Trophoblast cell (in vitro differentiated cells and primary cell): ENCODE measurements at regions not wholly inside any gene's neighbourhood (a gene's known extent, or its start where the extent isn't known, plus 50 kb on each side); places are given as distances from the start of the nearest gene placed in this dataset.
A peak's percentile ranks its signal among the peaks of the same experiment; 100 is the strongest.

ENCODE experiments used
- DNase-seq, 2 donors: peaks; one replicate each; pipeline ENCODE4 v3.0.0-alpha.2; 2016
- H2AFZ ChIP-seq: 2 replicates; pipeline ENCODE4 v1.6.1; 2013; ENCODE audit warnings: low read length, moderate library complexity, mild to moderate bottlenecking; ENCODE audit not compliant: insufficient read depth, poor library complexity
- H2AK5ac ChIP-seq: 2 replicates; pipeline ENCODE4 v1.6.1; 2013; ENCODE audit warnings: mild to moderate bottlenecking, low read length
- H2BK120ac ChIP-seq: 2 replicates; pipeline ENCODE4 v1.6.1; 2013; ENCODE audit warnings: low read length, mild to moderate bottlenecking, moderate library complexity; ENCODE audit not compliant: insufficient read depth, poor library complexity
- H2BK12ac ChIP-seq: 2 replicates; pipeline ENCODE4 v1.6.1; 2013; ENCODE audit warnings: mild to moderate bottlenecking, low read length, moderate library complexity
- H2BK5ac ChIP-seq: 2 replicates; pipeline ENCODE4 v1.6.1; 2013; ENCODE audit warnings: low read length, low read depth, moderate library complexity, mild to moderate bottlenecking; ENCODE audit not compliant: poor library complexity
- H3K14ac ChIP-seq: 2 replicates; pipeline ENCODE4 v1.6.1; 2013; ENCODE audit warnings: mild to moderate bottlenecking, low read length
- H3K18ac ChIP-seq: 2 replicates; pipeline ENCODE4 v1.6.1; 2013; ENCODE audit warnings: mild to moderate bottlenecking, low read length
- H3K23ac ChIP-seq: 2 replicates; pipeline ENCODE4 v1.6.1; 2013; ENCODE audit warnings: low read length
- H3K27ac ChIP-seq: 2 replicates; pipeline ENCODE4 v1.5.1; 2013; ENCODE audit warnings: low read depth, mild to moderate bottlenecking, inconsistent platforms, low read length, moderate library complexity
- H3K27me3 ChIP-seq: 2 replicates; pipeline ENCODE4 v1.6.1; 2013; ENCODE audit warnings: inconsistent platforms, mild to moderate bottlenecking, low read length, moderate library complexity; ENCODE audit not compliant: insufficient read depth
- H3K36me3 ChIP-seq, 2 experiments: 1 replicate in 1 of 2; 2 replicates in 1 of 2; pipeline ENCODE4 v1.6.1; 2013; ENCODE audit warnings: low read length in 2 of 2, mild to moderate bottlenecking in 2 of 2, moderate library complexity in 1 of 2; ENCODE audit not compliant: insufficient read depth in 2 of 2, control insufficient read depth in 1 of 2
- H3K4ac ChIP-seq: 2 replicates; pipeline ENCODE4 v1.6.1; 2013; ENCODE audit warnings: low read depth, mild to moderate bottlenecking, low read length, moderate library complexity
- H3K4me1 ChIP-seq, 2 experiments: 1 replicate in 1 of 2; 2 replicates in 1 of 2; pipeline ENCODE4 v1.6.1; 2013; ENCODE audit warnings: low read length in 2 of 2, mild to moderate bottlenecking in 2 of 2, moderate library complexity in 1 of 2; ENCODE audit not compliant: insufficient read depth in 2 of 2, control insufficient read depth in 1 of 2
- H3K4me2 ChIP-seq: 2 replicates; pipeline ENCODE4 v1.6.1; 2013; ENCODE audit warnings: inconsistent platforms, mild to moderate bottlenecking, low read length, moderate library complexity
- H3K4me3 ChIP-seq: 2 replicates; pipeline ENCODE4 v1.5.1; 2013; ENCODE audit warnings: mild to moderate bottlenecking, low read depth, low read length, inconsistent platforms
- H3K79me1 ChIP-seq: one replicate; pipeline ENCODE4 v1.6.1; 2013; ENCODE audit warnings: low read length
- H3K79me2 ChIP-seq: 2 replicates; pipeline ENCODE4 v1.6.1; 2013; ENCODE audit warnings: low read length, mild to moderate bottlenecking; ENCODE audit not compliant: control insufficient read depth, insufficient read depth, poor library complexity
- H3K9ac ChIP-seq: 2 replicates; pipeline ENCODE4 v1.6.1; 2013; ENCODE audit warnings: mild to moderate bottlenecking, low read length
- H3K9me3 ChIP-seq: 2 replicates; pipeline ENCODE4 v1.6.1; 2013; ENCODE audit warnings: low read depth, mild to moderate bottlenecking, control low read depth, inconsistent platforms, low read length; ENCODE audit not compliant: insufficient read depth
- H4K12ac ChIP-seq: 2 replicates; pipeline ENCODE4 v1.6.1; 2013; ENCODE audit warnings: low read depth, mild to moderate bottlenecking, low read length, moderate library complexity
- H4K8ac ChIP-seq: 2 replicates; pipeline ENCODE4 v1.6.1; 2013; ENCODE audit warnings: low read depth, mild to moderate bottlenecking, low read length, moderate library complexity
- H4K91ac ChIP-seq: one replicate; pipeline ENCODE4 v1.6.1; 2013; ENCODE audit warnings: low read depth, mild to moderate bottlenecking, low read length, moderate library complexity
- WGBS: extraction: QIAGEN DNeasy Blood & Tissue Kit; methylation state at CpG from one replicate; pipeline ENCODE4 v1.1.7; 2013; ENCODE audit warnings: missing lambda C conversion rate; ENCODE audit not compliant: insufficient read length, insufficient coverage; ENCODE audit errors: extremely low coverage; 5-methylcytosine and 5-hydroxymethylcytosine counted together

DNA sequence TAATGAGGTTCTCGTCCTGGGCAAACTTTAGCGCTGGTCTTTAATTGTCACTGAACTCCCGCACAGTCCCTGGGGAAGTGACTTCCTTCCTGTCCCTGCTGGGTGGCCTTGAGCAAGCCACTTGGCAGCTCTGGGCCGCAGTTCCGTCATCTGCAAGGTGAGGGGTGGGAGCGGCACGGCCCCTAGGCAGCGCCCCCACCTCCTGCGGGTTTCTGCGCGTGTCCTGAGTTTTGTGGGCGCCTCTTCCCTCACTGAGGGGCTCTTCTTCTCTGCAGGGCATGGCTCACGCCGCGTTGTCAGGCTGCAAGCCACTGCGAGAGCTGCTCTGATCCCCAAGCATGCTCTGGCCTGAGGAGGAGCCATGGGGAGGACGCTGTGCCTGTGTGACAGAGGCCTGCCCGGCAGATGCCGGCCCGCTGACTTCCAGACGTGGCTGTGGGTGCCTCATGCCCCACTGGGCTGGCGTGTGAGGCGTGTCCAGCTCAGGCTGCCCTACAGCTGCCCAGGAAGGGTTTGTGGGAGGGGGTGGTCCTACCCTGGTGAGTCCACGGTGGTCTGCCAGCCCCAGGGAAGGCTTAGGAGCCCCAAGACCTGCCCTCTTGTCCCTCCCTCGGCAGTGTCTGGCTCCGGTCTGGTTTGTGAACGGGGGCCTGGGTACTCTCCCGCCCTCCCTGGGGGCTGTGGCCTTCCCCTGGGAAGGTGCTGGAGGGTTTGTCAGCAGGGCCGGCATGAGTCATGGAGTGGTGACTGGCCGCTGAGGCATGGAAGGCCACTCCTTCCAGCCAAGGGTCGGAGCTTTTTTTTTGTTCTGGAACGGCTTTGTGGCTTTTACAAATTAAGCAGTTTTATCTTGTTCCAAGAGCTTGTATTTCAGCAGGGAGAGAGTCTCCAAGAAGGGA, 182.0 kb downstream of the SEC14L1 start:
- no CpG with 5 or more reads among the region's 32 CpGs for WGBS
- peak; percentile 94 for DNase-seq
- peak overlapping the region; percentile 4 for H2AK5ac ChIP-seq

DNA sequence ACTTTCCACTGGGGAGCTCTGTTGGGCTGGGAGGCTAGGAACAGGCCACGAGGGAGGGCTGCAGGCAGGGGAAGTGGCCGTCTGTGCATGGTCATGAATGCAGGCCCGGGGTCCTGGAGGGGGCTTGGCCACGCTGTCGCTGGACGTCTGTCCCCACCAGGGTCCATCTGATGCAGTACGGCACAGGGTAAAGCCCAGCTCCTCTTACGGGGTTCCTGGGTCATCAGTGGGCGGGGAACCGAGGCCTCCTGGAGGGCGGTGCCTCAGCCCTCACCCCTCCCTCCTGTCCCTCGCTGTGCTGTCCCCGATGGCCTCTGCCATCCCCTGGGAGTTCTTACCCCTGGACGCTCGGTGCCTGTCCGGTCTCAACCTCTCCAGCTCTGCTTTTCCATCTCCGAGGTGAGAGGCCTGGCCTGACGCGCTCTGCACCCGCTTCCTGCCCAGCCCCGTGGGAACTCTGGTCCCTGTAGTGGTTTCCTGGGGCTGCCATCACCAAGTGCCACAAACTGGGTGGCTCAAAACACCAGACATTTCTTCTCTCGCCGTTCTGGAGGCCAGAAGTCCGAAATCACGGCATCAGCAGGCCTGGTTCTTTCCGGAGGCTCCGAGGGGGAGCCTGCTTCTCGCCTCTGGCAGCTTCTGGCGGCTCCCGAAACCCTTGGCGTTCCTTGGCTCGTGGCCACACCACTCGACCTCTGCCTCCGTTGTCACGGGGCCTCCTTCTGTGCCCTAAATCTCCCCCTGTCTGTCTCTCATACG, 182.8 kb downstream of the SEC14L1 start:
- H3K4me1 ChIP-seq: peaks cover 48 to 54% of the 10 kb centered on the region in 2 experiments
- H2BK5ac ChIP-seq: peak overlapping the region; percentile 90
- H3K4me2 ChIP-seq: peak overlapping the region; percentile 38
- no peaks in the 10 kb centered on the region for H3K27me3 ChIP-seq
- peak overlapping the region; percentile 78 for H3K4ac ChIP-seq
- H3K23ac ChIP-seq: no peak overlapping the region
- no peaks in the 10 kb centered on the region for H3K36me3 ChIP-seq
- H4K91ac ChIP-seq: peak overlapping the region; percentile 98
- H3K14ac ChIP-seq: peak overlapping the region; percentile 97
- H3K79me2 ChIP-seq: peaks cover 16% of the 10 kb centered on the region
- peak overlapping the region; percentile 73 for H2BK12ac ChIP-seq
- peak overlapping the region; percentile 57 for H2AFZ ChIP-seq
- H3K18ac ChIP-seq: peak overlapping the region; percentile 88
- H4K12ac ChIP-seq: peak overlapping the region; percentile 61
- H3K9ac ChIP-seq: no peak overlapping the region
- peaks cover 40% of the 10 kb centered on the region for H3K79me1 ChIP-seq
- peak overlapping the region; percentile 94 for H2BK120ac ChIP-seq
- H4K8ac ChIP-seq: peak overlapping the region; percentile 88
- H3K27ac ChIP-seq: peak overlapping the region; percentile 98
- H3K4me3 ChIP-seq: no peak overlapping the region
- H2AK5ac ChIP-seq: peak overlapping the region; percentile 77
- no CpG with 5 or more reads among the region's 36 CpGs for WGBS
- DNase-seq: no peak
- H3K9me3 ChIP-seq: no peaks in the 10 kb centered on the region

More for the DNA sequence above, 182.0 kb downstream of the SEC14L1 start:
- Histone ChIP-seq H3K79me2 (peaks cover 16% of the 10 kb centered on the region), H3K9ac (peak overlapping the region; percentile 14), H3K14ac (peak overlapping the region; percentile 97), H2BK12ac (peak overlapping the region; percentile 37), H3K4me2 (peak overlapping the region; percentile 42), H3K27me3 (no peaks in the 10 kb centered on the region), H3K4me1 (peaks cover 55 to 60% of the 10 kb centered on the region in 2 experiments), H4K12ac (peak overlapping the region; percentile 13), H3K4me3 (no peak overlapping the region), H2AFZ (peak overlapping the region; percentile 28), H4K91ac (peak overlapping the region; percentile 98), H3K4ac (peak overlapping the region; percentile 78), H2BK120ac (peak overlapping the region; percentile 94), H4K8ac (peak overlapping the region; percentile 88), H3K18ac (peak overlapping the region; percentile 88), H3K79me1 (peaks cover 44% of the 10 kb centered on the region), H3K36me3 (no peaks in the 10 kb centered on the region), H2BK5ac (peak overlapping the region; percentile 90), H3K23ac (no peak overlapping the region), H3K9me3 (no peaks in the 10 kb centered on the region), H3K27ac (peak overlapping the region; percentile 98)

DNA sequence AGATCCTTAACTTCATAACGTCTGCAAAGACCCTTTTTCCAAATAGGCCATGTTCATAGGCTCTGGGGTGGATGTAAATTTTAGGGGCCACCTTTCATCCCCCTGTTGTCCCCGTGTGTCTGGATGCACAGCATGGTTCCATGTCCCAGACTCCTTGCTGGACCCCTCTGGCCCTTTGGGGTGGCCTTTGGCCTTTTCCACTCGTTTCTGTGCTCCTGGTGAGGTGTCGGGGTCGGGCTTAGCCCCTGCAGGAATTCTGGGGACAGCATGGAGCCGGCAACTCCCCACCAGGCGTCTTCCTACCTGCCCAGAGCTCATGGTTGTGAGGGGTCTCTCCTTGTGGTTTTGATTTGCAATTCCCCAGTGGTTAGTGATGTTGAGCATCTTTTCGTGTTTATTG, 183.5 kb downstream of the SEC14L1 start:
- peak overlapping the region; percentile 98 for H4K91ac ChIP-seq
- H3K9ac ChIP-seq: no peak overlapping the region
- H3K14ac ChIP-seq: peak overlapping the region; percentile 97
- peak overlapping the region; percentile 98 for H3K27ac ChIP-seq
- H2BK12ac ChIP-seq: peak overlapping the region; percentile 73
- no peaks in the 10 kb centered on the region for H3K9me3 ChIP-seq
- H3K18ac ChIP-seq: peak overlapping the region; percentile 88
- peak overlapping the region; percentile 11 for H3K4ac ChIP-seq
- H3K4me2 ChIP-seq: no peak overlapping the region
- H3K79me1 ChIP-seq: peaks cover 34% of the 10 kb centered on the region
- H3K79me2 ChIP-seq: peaks cover 16% of the 10 kb centered on the region
- H3K4me3 ChIP-seq: no peak overlapping the region
- DNase-seq: no peak
- H2AK5ac ChIP-seq: peak overlapping the region; percentile 77
- H3K27me3 ChIP-seq: no peaks in the 10 kb centered on the region
- H3K36me3 ChIP-seq: no peaks in the 10 kb centered on the region
- peak overlapping the region; percentile 88 for H4K8ac ChIP-seq
- H3K23ac ChIP-seq: no peak overlapping the region
- WGBS: no CpG with 5 or more reads among the region's 8 CpGs
- H2BK5ac ChIP-seq: peak overlapping the region; percentile 90
- H2BK120ac ChIP-seq: peak overlapping the region; percentile 94
- H3K4me1 ChIP-seq: peaks cover 43 to 48% of the 10 kb centered on the region in 2 experiments
- no peak overlapping the region for H4K12ac ChIP-seq
- H2AFZ ChIP-seq: no peak overlapping the region

DNA sequence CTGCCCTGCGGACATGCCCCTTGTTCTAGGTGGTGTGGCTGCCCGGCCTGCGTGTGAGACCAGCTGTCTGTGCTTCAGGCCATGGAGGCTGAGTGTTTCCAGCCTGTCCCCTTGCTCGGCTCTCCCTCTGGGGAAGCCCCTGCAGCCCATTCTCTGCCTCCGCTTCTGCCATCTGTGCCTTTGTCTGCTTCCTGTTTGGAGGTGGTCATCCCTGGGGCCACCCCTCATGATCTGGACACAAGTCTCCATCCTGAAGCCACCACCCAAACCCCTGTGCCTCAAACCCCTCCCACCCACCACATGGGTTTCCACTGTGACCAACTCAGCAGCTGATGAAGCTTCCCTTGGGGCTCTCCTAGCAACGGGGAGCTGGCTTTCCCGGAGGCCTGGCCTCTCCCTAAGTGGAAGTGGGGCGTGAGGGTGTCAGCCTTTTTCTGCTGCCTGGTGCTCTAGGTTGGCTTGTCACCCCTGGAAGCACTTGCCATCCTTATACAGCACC, 184.9 kb downstream of the SEC14L1 start:
- peak overlapping the region; percentile 2 for H4K8ac ChIP-seq
- H3K79me1 ChIP-seq: peaks cover 31% of the 10 kb centered on the region
- no peaks in the 10 kb centered on the region for H3K9me3 ChIP-seq
- H3K36me3 ChIP-seq: no peaks in the 10 kb centered on the region
- H3K27ac ChIP-seq: no peak overlapping the region
- H3K4me1 ChIP-seq: peaks cover 34 to 38% of the 10 kb centered on the region in 2 experiments
- H2BK5ac ChIP-seq: no peak overlapping the region
- H3K14ac ChIP-seq: peak overlapping the region; percentile 3
- peak overlapping the region; percentile 5 for H3K4ac ChIP-seq
- no peak overlapping the region for H3K4me3 ChIP-seq
- H3K4me2 ChIP-seq: no peak overlapping the region
- H2AFZ ChIP-seq: no peak overlapping the region
- no peak for DNase-seq
- H2BK12ac ChIP-seq: peak overlapping the region; percentile 65
- peak overlapping the region; percentile 8 for H2BK120ac ChIP-seq
- H4K91ac ChIP-seq: peak overlapping the region; percentile 29
- H3K18ac ChIP-seq: peak overlapping the region; percentile 60
- H3K79me2 ChIP-seq: peaks cover 16% of the 10 kb centered on the region
- no peak overlapping the region for H3K9ac ChIP-seq
- no CpG with 5 or more reads among the region's 8 CpGs for WGBS
- H3K23ac ChIP-seq: no peak overlapping the region
- H3K27me3 ChIP-seq: no peaks in the 10 kb centered on the region
- H4K12ac ChIP-seq: no peak overlapping the region
- peak overlapping the region; percentile 73 for H2AK5ac ChIP-seq
